MM.1S (cell line): ENCODE measurements at regions not wholly inside any gene's neighbourhood (a gene's known extent, or its start where the extent isn't known, plus 50 kb on each side); places are given as distances from the start of the nearest gene placed in this dataset.
"Not testable (repeated sequence)": the region's sequence is repeated elsewhere in the genome, so short reads cannot be mapped to it uniquely, and the experiment has no call there.

Source experiments
- DNase-seq: peaks from one replicate; pipeline ENCODE4 v3.0.0-alpha.2; 2015
- H2AFZ ChIP-seq: fragments of 300-600 bp; sonication (generic); 2 replicates; pipeline ENCODE4 v1.6.0; 2016; ENCODE audit warnings: antibody characterized with exemption, low read length
- H3F3A ChIP-seq: fragments of 300-600 bp; sonication (generic); 2 replicates; pipeline ENCODE4 v1.6.1; 2016; ENCODE audit warnings: mild to moderate bottlenecking, antibody characterized with exemption, low read length, moderate library complexity, mixed read lengths; ENCODE audit not compliant: insufficient read depth
- H3K27ac ChIP-seq: fragments of 300-600 bp; sonication (generic); 2 replicates; pipeline ENCODE4 v1.5.1; 2016; ENCODE audit warnings: mild to moderate bottlenecking, low read length
- H3K27me3 ChIP-seq: fragments of 300-600 bp; sonication (generic); replicated peaks from 2 replicates; pipeline ENCODE4 v1.6.0; 2016; ENCODE audit warnings: low read length; ENCODE audit not compliant: insufficient read depth
- H3K36me3 ChIP-seq: fragments of 300-600 bp; sonication (generic); replicated peaks from 2 replicates; pipeline ENCODE4 v1.6.1; 2016; ENCODE audit warnings: mild to moderate bottlenecking, low read length, mixed read lengths; ENCODE audit not compliant: insufficient read depth
- H3K4me1 ChIP-seq: fragments of 300-600 bp; sonication (generic); 2 replicates; pipeline ENCODE4 v1.6.1; 2016; ENCODE audit warnings: low read length, mixed read lengths
- H3K4me2 ChIP-seq: fragments of 300-600 bp; sonication (generic); 2 replicates; pipeline ENCODE4 v1.6.0; 2016; ENCODE audit warnings: low read depth, low read length
- H3K4me3 ChIP-seq: fragments of 300-600 bp; sonication (generic); 2 replicates; pipeline ENCODE4 v1.5.1; 2016; ENCODE audit warnings: low read length, mixed read lengths
- H3K79me2 ChIP-seq: fragments of 300-600 bp; sonication (generic); 2 replicates; pipeline ENCODE4 v1.6.1; 2016; ENCODE audit warnings: mixed run types, low read length, mixed read lengths
- H3K9ac ChIP-seq: fragments of 300-600 bp; sonication (generic); 2 replicates; pipeline ENCODE4 v1.6.1; 2016; ENCODE audit warnings: low read length, mixed read lengths
- H3K9me2 ChIP-seq: fragments of 300-600 bp; sonication (generic); replicated peaks from 2 replicates; pipeline ENCODE4 v1.6.1; 2016; ENCODE audit warnings: mild to moderate bottlenecking, low read length, mixed read lengths; ENCODE audit not compliant: insufficient read depth
- H3K9me3 ChIP-seq: fragments of 300-600 bp; sonication (generic); replicated peaks from 2 replicates; pipeline ENCODE4 v1.6.1; 2016; ENCODE audit warnings: mild to moderate bottlenecking, low read length, mixed read lengths; ENCODE audit not compliant: insufficient read depth
- H4K20me1 ChIP-seq: fragments of 300-600 bp; sonication (generic); 2 replicates; pipeline ENCODE4 v1.6.1; 2016; ENCODE audit warnings: mild to moderate bottlenecking, low read length, moderate library complexity, mixed read lengths; ENCODE audit not compliant: insufficient read depth
- EZH2 ChIP-seq: fragments of 300-600 bp; sonication (generic); optimal IDR thresholded peaks from 2 replicates; pipeline ENCODE3; 2017; ENCODE audit warnings: low read depth, mild to moderate bottlenecking, antibody characterized with exemption, low read length, mixed read lengths
- EZH2phosphoT487 ChIP-seq: fragments of 300-600 bp; sonication (generic); IDR thresholded peaks from 2 replicates; pipeline ENCODE4 v1.6.1; 2018; ENCODE audit warnings: antibody characterized with exemption, low read length
- TF ChIP-seq, protein P1 (sequence below): fragments of 300-600 bp; sonication (generic); IDR thresholded peaks from 2 replicates; pipeline ENCODE4 v1.5.1; 2016; ENCODE audit warnings: antibody characterized with exemption, low read length, mixed read lengths

DNA sequence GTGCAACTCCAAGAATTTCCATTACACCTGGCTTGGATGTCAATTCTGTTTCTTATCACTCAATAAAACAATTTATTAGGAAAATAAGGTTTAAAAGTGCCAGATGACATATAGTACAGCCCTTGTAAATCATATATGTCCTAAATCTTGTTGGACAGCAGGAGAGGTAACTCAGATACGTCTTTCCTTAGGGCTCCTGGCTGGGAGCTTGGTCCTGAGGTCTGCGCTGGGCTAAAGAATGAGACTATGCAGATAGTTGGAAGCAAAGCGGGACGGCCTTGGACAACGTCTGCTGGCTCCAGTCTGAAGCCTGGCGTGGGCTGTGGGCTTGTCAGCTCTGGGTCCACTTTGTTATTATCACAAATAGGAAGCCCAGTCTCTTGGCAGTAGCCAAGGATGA, 377.0 kb downstream of the DLEU7 start:
- TF ChIP-seq EZH2phosphoT487, result no peak
- TF ChIP-seq, protein P1, sequence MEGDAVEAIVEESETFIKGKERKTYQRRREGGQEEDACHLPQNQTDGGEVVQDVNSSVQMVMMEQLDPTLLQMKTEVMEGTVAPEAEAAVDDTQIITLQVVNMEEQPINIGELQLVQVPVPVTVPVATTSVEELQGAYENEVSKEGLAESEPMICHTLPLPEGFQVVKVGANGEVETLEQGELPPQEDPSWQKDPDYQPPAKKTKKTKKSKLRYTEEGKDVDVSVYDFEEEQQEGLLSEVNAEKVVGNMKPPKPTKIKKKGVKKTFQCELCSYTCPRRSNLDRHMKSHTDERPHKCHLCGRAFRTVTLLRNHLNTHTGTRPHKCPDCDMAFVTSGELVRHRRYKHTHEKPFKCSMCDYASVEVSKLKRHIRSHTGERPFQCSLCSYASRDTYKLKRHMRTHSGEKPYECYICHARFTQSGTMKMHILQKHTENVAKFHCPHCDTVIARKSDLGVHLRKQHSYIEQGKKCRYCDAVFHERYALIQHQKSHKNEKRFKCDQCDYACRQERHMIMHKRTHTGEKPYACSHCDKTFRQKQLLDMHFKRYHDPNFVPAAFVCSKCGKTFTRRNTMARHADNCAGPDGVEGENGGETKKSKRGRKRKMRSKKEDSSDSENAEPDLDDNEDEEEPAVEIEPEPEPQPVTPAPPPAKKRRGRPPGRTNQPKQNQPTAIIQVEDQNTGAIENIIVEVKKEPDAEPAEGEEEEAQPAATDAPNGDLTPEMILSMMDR, result no peak
- no peak for TF ChIP-seq EZH2
- no peaks in the 10 kb centered on the region for H3K9me2 ChIP-seq
- H3K36me3 ChIP-seq, result no peaks in the 10 kb centered on the region
- H3K9ac ChIP-seq, result no peak overlapping the region
- H3F3A ChIP-seq, result no peaks in the 10 kb centered on the region
- H3K4me2 ChIP-seq, result no peak overlapping the region
- no peaks in the 10 kb centered on the region for H3K27me3 ChIP-seq
- no peak overlapping the region for H3K27ac ChIP-seq
- DNase-seq, result no peak
- no peaks in the 10 kb centered on the region for H3K79me2 ChIP-seq
- H4K20me1 ChIP-seq, result no peaks in the 10 kb centered on the region
- no peak overlapping the region for H3K4me3 ChIP-seq
- H3K9me3 ChIP-seq, result no peaks in the 10 kb centered on the region
- no peak overlapping the region for H2AFZ ChIP-seq
- H3K4me1 ChIP-seq, result no peaks in the 10 kb centered on the region

DNA sequence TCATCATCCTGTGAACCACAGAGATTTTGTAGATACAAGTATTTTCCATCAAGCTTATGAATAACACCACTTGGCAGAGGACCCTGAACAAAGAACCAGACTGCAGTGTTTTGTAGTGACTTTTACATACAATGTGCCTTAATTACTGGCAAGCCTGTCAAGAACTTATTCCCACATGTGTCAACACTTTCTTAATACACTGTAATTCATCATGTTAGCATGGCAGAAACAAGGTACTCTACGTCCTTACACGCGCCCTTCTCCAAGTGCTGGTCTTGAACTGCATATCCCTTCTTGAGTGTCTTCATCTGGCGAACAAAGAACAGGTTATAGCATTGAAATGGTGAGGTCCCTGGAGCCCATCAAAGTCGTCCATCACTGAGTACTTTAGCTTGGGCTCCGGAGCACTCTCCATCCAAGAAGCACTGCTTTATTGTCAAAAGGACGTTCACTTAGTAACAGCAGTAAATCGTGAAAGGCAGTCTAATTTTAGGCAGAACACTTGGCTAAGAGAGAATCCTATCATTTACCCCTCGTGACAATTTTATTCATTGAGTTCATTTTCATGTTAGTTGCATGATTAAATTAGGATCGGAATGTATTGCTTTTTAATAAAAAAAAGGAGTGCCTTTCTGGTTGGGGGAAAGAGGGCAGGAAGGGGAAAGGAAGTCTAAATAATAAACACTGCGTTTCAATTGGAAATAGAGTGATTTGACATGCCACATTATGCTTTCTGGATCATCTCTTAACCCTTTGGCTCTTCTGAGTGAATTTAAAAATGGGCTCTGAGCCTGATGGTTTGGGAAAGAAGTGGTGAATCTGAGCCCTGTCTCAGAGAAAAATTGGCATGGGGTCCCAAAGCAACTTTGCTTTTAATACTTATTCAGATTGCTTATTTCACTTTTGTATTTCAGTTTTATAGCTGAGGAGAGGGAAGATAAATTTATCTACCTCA, 376.1 kb downstream of the DLEU7 start:
- Histone ChIP-seq H3K27me3 (no peaks in the 10 kb centered on the region), H3K79me2 (no peaks in the 10 kb centered on the region), H2AFZ (no peak overlapping the region), H3F3A (no peaks in the 10 kb centered on the region), H3K36me3 (no peaks in the 10 kb centered on the region), H3K9ac (no peak overlapping the region), H3K9me2 (no peaks in the 10 kb centered on the region), H3K9me3 (no peaks in the 10 kb centered on the region), H3K4me1 (no peaks in the 10 kb centered on the region), H3K4me3 (no peak overlapping the region), H3K4me2 (no peak overlapping the region), H4K20me1 (no peaks in the 10 kb centered on the region), H3K27ac (no peak overlapping the region)
- no peak for TF ChIP-seq EZH2
- TF ChIP-seq, protein P1, result no peak
- TF ChIP-seq EZH2phosphoT487, result no peak
- DNase-seq, result no peak

DNA sequence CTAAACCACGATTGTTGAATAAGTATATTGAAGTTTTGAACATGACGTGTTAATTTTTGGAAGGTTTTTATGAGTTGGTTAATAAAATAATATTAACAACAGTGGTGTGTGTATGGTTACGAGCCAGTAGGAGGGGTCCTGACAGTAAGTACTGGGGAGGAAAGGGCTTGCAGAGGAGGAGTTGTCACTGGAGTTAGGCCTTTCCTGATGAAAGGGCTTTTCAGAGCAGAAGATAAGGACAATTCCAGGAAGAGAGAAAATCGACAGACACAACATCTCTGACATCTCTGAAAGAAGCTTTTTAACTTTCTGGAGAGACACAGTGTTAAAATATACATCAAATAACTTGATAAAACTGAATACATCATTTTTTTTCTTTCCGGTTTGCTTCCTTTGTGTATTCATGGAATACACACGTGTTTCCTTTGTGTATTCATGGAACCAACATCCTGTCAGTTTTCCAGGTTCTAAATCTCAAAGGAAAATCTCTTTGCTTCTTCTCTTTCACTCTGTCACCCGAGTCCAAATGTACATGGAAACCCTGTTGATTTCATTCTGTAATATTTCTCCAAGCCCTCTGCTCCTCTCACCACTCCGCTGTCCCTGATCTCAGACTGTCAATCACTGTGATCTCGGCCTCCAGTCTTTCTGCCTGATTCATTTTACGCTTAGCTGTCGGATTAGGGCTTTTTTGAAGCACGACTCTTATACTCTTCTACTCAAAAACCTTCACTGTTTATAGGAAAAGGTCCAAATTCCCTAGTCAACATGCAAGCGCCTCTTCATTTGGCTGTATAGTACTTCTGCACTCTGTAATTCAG, 374.4 kb downstream of the DLEU7 start:
- Histone ChIP-seq H4K20me1 (no peaks in the 10 kb centered on the region), H3K27ac (no peak overlapping the region), H3K4me2 (no peak overlapping the region)

DNA sequence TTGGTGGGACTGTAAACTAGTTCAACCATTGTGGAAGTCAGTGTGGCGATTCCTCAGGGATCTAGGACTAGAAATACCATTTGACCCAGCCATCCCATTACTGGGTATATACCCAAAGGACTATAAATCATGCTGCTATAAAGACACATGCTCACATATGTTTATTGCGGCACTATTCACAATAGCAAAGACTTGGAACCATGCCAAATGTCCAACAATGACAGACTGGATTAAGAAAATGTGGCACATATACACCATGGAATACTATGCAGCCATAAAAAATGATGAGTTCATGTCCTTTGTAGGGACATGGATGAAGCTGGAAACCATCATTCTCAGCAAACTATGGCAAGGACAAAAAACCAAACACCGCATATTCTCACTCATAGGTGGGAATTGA, 370.4 kb downstream of the DLEU7 start:
- not testable (repeated sequence) for H3K36me3 ChIP-seq, H2AFZ ChIP-seq, H3K9ac ChIP-seq, H4K20me1 ChIP-seq, H3K9me3 ChIP-seq, H3K27ac ChIP-seq, H3K27me3 ChIP-seq, H3K4me3 ChIP-seq, H3K4me1 ChIP-seq, H3K4me2 ChIP-seq, H3F3A ChIP-seq, H3K79me2 ChIP-seq, H3K9me2 ChIP-seq, DNase-seq

More for the DNA sequence above, 374.4 kb downstream of the DLEU7 start:
- DNase-seq, result no peak
- H3K79me2 ChIP-seq, result no peaks in the 10 kb centered on the region
- H3F3A ChIP-seq, result no peaks in the 10 kb centered on the region
- H3K36me3 ChIP-seq, result no peaks in the 10 kb centered on the region
- H2AFZ ChIP-seq, result no peak overlapping the region
- TF ChIP-seq, protein P1, result no peak
- TF ChIP-seq EZH2phosphoT487, result no peak
- TF ChIP-seq EZH2, result no peak
- H3K9me3 ChIP-seq, result no peaks in the 10 kb centered on the region
- H3K9me2 ChIP-seq, result no peaks in the 10 kb centered on the region
- no peaks in the 10 kb centered on the region for H3K27me3 ChIP-seq
- no peak overlapping the region for H3K4me3 ChIP-seq
- H3K4me1 ChIP-seq, result no peaks in the 10 kb centered on the region
- H3K9ac ChIP-seq, result no peak overlapping the region
